SK-N-SH treated with all-trans-retinoic acid at 6 μM for 48 hours (cell line): ENCODE measurements at regions not wholly inside any gene's neighbourhood (a gene's known extent, or its start where the extent isn't known, plus 50 kb on each side); places are given as distances from the start of the nearest gene placed in this dataset.

Experiments
- ATAC-seq: fragments of 200-7000 bp; cut with Tn5 transposase; 3 replicates; pipeline ENCODE4 v1.9.1; 2020; ENCODE audit warnings: mild to moderate bottlenecking, moderate library complexity
- ARNTL ChIP-seq: fragments of 450-650 bp; formaldehyde crosslinking; IDR thresholded peaks from 2 replicates; pipeline ENCODE4 v1.5.0; 2020; ENCODE audit warnings: low read depth, mild to moderate bottlenecking, moderate library complexity, borderline replicate concordance
- CREB5 ChIP-seq: fragments of 250-450 bp; sonication (Bioruptor Pico); IDR thresholded peaks from 2 replicates; pipeline ENCODE4 v1.5.1; 2020; ENCODE audit warnings: low read depth, mild to moderate bottlenecking, moderate library complexity
- CSDC2 ChIP-seq: fragments of 250-450 bp; sonication (Bioruptor Pico); IDR thresholded peaks from 2 replicates; pipeline ENCODE4 v1.5.0; 2020; ENCODE audit warnings: mild to moderate bottlenecking, moderate library complexity
- CSRNP3 ChIP-seq: fragments of 250-450 bp; sonication (Bioruptor Pico); IDR thresholded peaks from 2 replicates; pipeline ENCODE4 v1.5.1; 2021; ENCODE audit warnings: mild to moderate bottlenecking, moderate library complexity
- ESRRG ChIP-seq: fragments of 250-450 bp; sonication (Bioruptor Pico); IDR thresholded peaks from 2 replicates; pipeline ENCODE4 v1.6.1; 2021; ENCODE audit warnings: mild to moderate bottlenecking
- GLIS3 ChIP-seq: fragments of 250-450 bp; sonication (Bioruptor Pico); IDR thresholded peaks from 2 replicates; pipeline ENCODE4 v1.5.0; 2020; ENCODE audit warnings: mild to moderate bottlenecking, moderate library complexity
- ISL1 ChIP-seq: fragments of 250-450 bp; sonication (Bioruptor Pico); IDR thresholded peaks from 2 replicates; pipeline ENCODE4 v2.1.2; 2022; ENCODE audit warnings: mild to moderate bottlenecking, moderate library complexity
- POU6F1 ChIP-seq: fragments of 250-450 bp; sonication (Bioruptor Pico); IDR thresholded peaks from 2 replicates; pipeline ENCODE4 v1.8.0; 2021; ENCODE audit warnings: low read depth, mild to moderate bottlenecking, moderate library complexity, borderline replicate concordance
- PPARA ChIP-seq: fragments of 250-450 bp; sonication (Bioruptor Pico); IDR thresholded peaks from 2 replicates; pipeline ENCODE4 v1.5.0; 2020; ENCODE audit warnings: mild to moderate bottlenecking, borderline replicate concordance
- RARB ChIP-seq: fragments of 250-450 bp; sonication (Bioruptor Pico); IDR thresholded peaks from 2 replicates; pipeline ENCODE4 v1.8.0; 2021; ENCODE audit warnings: mild to moderate bottlenecking, moderate library complexity
- SNAI2 ChIP-seq: fragments of 250-450 bp; sonication (Bioruptor Pico); IDR thresholded peaks from 2 replicates; pipeline ENCODE4 v1.5.0; 2020; ENCODE audit warnings: mild to moderate bottlenecking, moderate library complexity
- TCF4 ChIP-seq: fragments of 250-450 bp; sonication (Bioruptor Pico); IDR thresholded peaks from 2 replicates; pipeline ENCODE4 v1.8.0; 2021; ENCODE audit warnings: mild to moderate bottlenecking, moderate library complexity, borderline replicate concordance
- TOX ChIP-seq: fragments of 250-450 bp; sonication (Bioruptor Pico); IDR thresholded peaks from 2 replicates; pipeline ENCODE4 v1.8.0; 2021; ENCODE audit warnings: mild to moderate bottlenecking, moderate library complexity, borderline replicate concordance
- ZC3H10 ChIP-seq: fragments of 250-450 bp; sonication (Bioruptor Pico); IDR thresholded peaks from 2 replicates; pipeline ENCODE4 v1.5.1; 2021; ENCODE audit warnings: mild to moderate bottlenecking, moderate library complexity
- ZFP3 ChIP-seq: fragments of 250-450 bp; sonication (Bioruptor Pico); IDR thresholded peaks from 2 replicates; pipeline ENCODE4 v1.5.0; 2020; ENCODE audit warnings: mild to moderate bottlenecking, moderate library complexity
- ZFP30 ChIP-seq: fragments of 450-650 bp; formaldehyde crosslinking; IDR thresholded peaks from 2 replicates; pipeline ENCODE4 v1.5.0; 2022; ENCODE audit warnings: mild to moderate bottlenecking, moderate library complexity
- ZNF565 ChIP-seq: fragments of 450-650 bp; formaldehyde crosslinking; conservative IDR thresholded peaks from 2 replicates; pipeline ENCODE4 v1.5.0; 2020; ENCODE audit warnings: low read depth, mild to moderate bottlenecking, moderate library complexity
- ZNF70 ChIP-seq: fragments of 450-650 bp; formaldehyde crosslinking; IDR thresholded peaks from 2 replicates; pipeline ENCODE4 v1.5.0; 2020; ENCODE audit warnings: mild to moderate bottlenecking, moderate library complexity
- TF ChIP-seq, protein P1 (sequence below): fragments of 250-450 bp; sonication (Bioruptor Pico); IDR thresholded peaks from 2 replicates; pipeline ENCODE4 v1.5.0; 2020; ENCODE audit warnings: mild to moderate bottlenecking, moderate library complexity

DNA sequence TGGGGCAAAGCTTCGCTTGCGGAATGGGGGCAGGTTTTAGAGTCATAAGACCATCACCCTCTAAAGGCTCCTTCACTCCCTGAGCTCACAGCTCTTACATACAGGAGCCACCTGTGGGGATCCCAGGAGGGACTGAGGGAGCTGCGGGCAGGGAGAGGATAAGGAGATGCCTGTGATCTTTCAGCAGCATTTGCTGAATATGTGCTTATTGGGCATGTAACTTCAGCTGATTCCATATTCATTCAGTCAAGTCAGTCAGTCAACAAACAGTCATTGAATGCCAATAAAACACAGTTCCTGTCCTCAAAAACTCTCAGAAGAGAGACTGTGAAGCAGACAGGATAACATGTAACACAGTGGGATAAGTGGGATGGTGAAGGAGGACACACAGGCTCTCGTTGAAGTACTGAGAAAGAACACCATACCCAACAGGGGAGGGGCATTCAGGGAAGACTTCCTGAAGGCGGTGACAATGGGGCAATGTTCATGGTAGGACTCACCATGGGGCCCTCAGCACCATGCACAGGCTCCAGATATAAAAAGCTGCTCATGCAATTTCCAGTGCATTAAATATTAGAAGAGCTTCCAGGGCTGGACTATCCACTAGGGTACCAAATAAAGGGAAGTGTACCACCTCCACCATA is 240.9 kb downstream of the UACA start:
- TF ChIP-seq TOX (CRISPR knock-in tag), result no peak
- no peak for TF ChIP-seq CSDC2
- TF ChIP-seq, protein P1, sequence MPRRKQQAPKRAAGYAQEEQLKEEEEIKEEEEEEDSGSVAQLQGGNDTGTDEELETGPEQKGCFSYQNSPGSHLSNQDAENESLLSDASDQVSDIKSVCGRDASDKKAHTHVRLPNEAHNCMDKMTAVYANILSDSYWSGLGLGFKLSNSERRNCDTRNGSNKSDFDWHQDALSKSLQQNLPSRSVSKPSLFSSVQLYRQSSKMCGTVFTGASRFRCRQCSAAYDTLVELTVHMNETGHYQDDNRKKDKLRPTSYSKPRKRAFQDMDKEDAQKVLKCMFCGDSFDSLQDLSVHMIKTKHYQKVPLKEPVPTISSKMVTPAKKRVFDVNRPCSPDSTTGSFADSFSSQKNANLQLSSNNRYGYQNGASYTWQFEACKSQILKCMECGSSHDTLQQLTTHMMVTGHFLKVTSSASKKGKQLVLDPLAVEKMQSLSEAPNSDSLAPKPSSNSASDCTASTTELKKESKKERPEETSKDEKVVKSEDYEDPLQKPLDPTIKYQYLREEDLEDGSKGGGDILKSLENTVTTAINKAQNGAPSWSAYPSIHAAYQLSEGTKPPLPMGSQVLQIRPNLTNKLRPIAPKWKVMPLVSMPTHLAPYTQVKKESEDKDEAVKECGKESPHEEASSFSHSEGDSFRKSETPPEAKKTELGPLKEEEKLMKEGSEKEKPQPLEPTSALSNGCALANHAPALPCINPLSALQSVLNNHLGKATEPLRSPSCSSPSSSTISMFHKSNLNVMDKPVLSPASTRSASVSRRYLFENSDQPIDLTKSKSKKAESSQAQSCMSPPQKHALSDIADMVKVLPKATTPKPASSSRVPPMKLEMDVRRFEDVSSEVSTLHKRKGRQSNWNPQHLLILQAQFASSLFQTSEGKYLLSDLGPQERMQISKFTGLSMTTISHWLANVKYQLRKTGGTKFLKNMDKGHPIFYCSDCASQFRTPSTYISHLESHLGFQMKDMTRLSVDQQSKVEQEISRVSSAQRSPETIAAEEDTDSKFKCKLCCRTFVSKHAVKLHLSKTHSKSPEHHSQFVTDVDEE (CRISPR knock-in tag), result no peak
- TF ChIP-seq RARB (CRISPR knock-in tag), result no peak
- no peak for TF ChIP-seq ARNTL (CRISPR knock-in tag)
- no peak for TF ChIP-seq CREB5 (CRISPR knock-in tag)
- TF ChIP-seq ESRRG (CRISPR knock-in tag), result no peak
- TF ChIP-seq ISL1 (CRISPR knock-in tag), result no peak
- no peak for TF ChIP-seq ZFP3
- TF ChIP-seq ZNF565, result no peak
- TF ChIP-seq CSRNP3 (CRISPR knock-in tag), result no peak
- no peak for TF ChIP-seq ZNF70 (CRISPR knock-in tag)
- TF ChIP-seq TCF4 (CRISPR knock-in tag), result no peak
- TF ChIP-seq ZC3H10 (CRISPR knock-in tag), result no peak
- no peak for TF ChIP-seq POU6F1 (CRISPR knock-in tag)
- TF ChIP-seq GLIS3 (CRISPR knock-in tag), result no peak
- TF ChIP-seq PPARA, result no peak
- TF ChIP-seq SNAI2, result no peak
- no peak for TF ChIP-seq ZFP30

DNA sequence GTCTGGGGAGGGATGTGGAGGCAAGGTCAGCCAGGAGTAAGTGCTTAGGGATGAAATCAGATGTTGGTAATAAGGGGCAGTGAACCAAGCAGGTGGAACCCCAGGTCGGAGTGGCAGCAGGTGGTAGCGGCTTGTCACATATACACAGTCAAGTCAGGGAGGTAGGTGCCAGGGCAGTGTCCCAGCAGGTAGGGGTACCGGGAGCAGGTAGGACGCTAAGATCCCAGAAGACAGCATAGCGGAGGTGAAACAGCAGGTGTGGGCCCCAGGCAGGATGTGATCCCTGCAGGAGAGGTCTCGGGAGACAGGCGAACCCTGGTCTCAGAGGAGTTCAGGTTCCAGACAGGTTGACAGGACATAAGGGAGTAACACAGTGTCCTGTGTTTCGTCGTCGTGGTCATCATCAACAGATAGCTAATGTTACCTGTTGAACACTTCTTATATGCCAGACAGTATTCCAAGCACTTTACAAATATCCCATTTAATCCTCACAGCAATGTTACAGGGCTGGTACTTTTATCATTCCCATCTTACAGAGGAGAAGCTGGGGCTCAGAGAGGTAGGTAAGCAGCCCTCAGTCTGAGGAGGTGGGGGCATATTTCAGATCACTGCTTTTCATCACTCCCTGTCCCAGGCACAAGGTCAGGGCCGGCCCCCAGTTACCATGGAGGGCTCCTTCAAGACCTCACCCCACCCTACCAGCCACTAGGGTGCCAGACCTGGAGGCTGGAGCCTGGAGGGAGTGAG is 241.6 kb downstream of the UACA start:
- no peak for ATAC-seq

More for the DNA sequence above, 240.9 kb downstream of the UACA start:
- ATAC-seq, result no peak

More for the DNA sequence above, 241.6 kb downstream of the UACA start:
- TF ChIP-seq, protein P1 (CRISPR knock-in tag), result no peak
- no peak for TF ChIP-seq CREB5 (CRISPR knock-in tag)
